Adrenal gland (tissue), 5 donors: ENCODE measurements at regions not wholly inside any gene's neighbourhood (a gene's known extent, or its start where the extent isn't known, plus 50 kb on each side); places are given as distances from the start of the nearest gene placed in this dataset.

Source experiments
- CTCF ChIP-seq, 6 experiments: fragments of 450-650 bp in 4 of 6; fragments of 200-600 bp in 2 of 6; sonication (generic) in 1 of 6; IDR thresholded peaks; 1 replicate in 5 of 6; 2 replicates in 1 of 6; pipeline versions ENCODE4 v1.5.1 to v1.8.0; 2016 to 2021; ENCODE audit warnings: antibody characterized with exemption in 6 of 6, mild to moderate bottlenecking in 2 of 6, moderate library complexity in 1 of 6
- POLR2A ChIP-seq, 2 donors: fragments of 450-650 bp; IDR thresholded peaks; one replicate each; pipeline ENCODE4 v1.6.1; 2017; ENCODE audit warnings: antibody characterized with exemption in 2 of 2, mild to moderate bottlenecking in 2 of 2, moderate library complexity in 1 of 2
- donor health status: DM: no; HTN: no; CAD: no.

GRCh38 chr7:131029002-131029401 lies 295.0 kb upstream of the KLF14 start:
- no peak for TF ChIP-seq POLR2A (IDR thresholded peaks at IDR 0.05)
- TF ChIP-seq CTCF (IDR thresholded peaks at IDR 0.05), result no peak
